Ishikawa (cell line): ENCODE measurements at regions not wholly inside any gene's neighbourhood (a gene's known extent, or its start where the extent isn't known, plus 50 kb on each side); places are given as distances from the start of the nearest gene placed in this dataset.

Experiments
- CEBPB ChIP-seq: IDR thresholded peaks from 2 replicates; pipeline ENCODE4 v1.6.1; 2012
- CREB1 ChIP-seq: IDR thresholded peaks from 2 replicates; pipeline ENCODE4 v1.6.1; 2012; ENCODE audit warnings: low read depth
- EGR1 ChIP-seq: IDR thresholded peaks from 2 replicates; pipeline ENCODE4 v1.6.1; 2012
- EP300 ChIP-seq: IDR thresholded peaks from 2 replicates; pipeline ENCODE4 v1.6.1; 2012; ENCODE audit warnings: borderline replicate concordance
- FOXM1 ChIP-seq: IDR thresholded peaks from 2 replicates; pipeline ENCODE4 v1.6.1; 2012; ENCODE audit warnings: low read depth, borderline replicate concordance
- MAX ChIP-seq: IDR thresholded peaks from 2 replicates; pipeline ENCODE4 v1.6.1; 2012
- NFIC ChIP-seq: IDR thresholded peaks from 2 replicates; pipeline ENCODE4 v1.6.1; 2012
- RAD21 ChIP-seq: IDR thresholded peaks from 2 replicates; pipeline ENCODE4 v1.6.1; 2012; ENCODE audit warnings: low read depth
- REST ChIP-seq: IDR thresholded peaks from 2 replicates; pipeline ENCODE4 v1.6.1; 2012; ENCODE audit warnings: low read depth, mild to moderate bottlenecking
- TAF1 ChIP-seq: IDR thresholded peaks from 2 replicates; pipeline ENCODE4 v1.6.1; 2012; ENCODE audit warnings: low read depth, mild to moderate bottlenecking
- TCF12 ChIP-seq: IDR thresholded peaks from 2 replicates; pipeline ENCODE4 v1.6.1; 2012; ENCODE audit warnings: low read depth
- TEAD4 ChIP-seq: IDR thresholded peaks from 2 replicates; pipeline ENCODE4 v1.6.1; 2012
- USF1 ChIP-seq: IDR thresholded peaks from 2 replicates; pipeline ENCODE4 v1.6.1; 2012
- ZBTB7A ChIP-seq: IDR thresholded peaks from 2 replicates; pipeline ENCODE4 v1.6.1; 2012; ENCODE audit warnings: low read depth

GRCh38 chr9:99472240-99472915, 250.3 kb downstream of the SEC61B start:
- TF ChIP-seq NFIC (no peak), RAD21 (no peak), REST (no peak), EP300 (no peak), TCF12 (no peak), TAF1 (no peak), CEBPB (no peak), USF1 (no peak), EGR1 (no peak), MAX (no peak), ZBTB7A (no peak), TEAD4 (no peak), FOXM1 (no peak), CREB1 (no peak)
